Prostate gland (tissue), 2 donors: ENCODE measurements at regions not wholly inside any gene's neighbourhood (a gene's known extent, or its start where the extent isn't known, plus 50 kb on each side); places are given as distances from the start of the nearest gene placed in this dataset.

ENCODE experiments used
- DNase-seq: peaks from one replicate; pipeline ENCODE4 v3.0.0-alpha.2; 2019; ENCODE audit warnings: low spot score
- H3K27ac ChIP-seq, 2 donors: fragments of 200-600 bp; sonication (generic); 2 replicates each; pipeline ENCODE4 v1.5.1; 2017 to 2019
- H3K27me3 ChIP-seq: fragments of 200-600 bp; sonication (generic); replicated peaks from 2 replicates; pipeline ENCODE4 v1.5.1; 2019; ENCODE audit not compliant: insufficient read depth
- H3K36me3 ChIP-seq, 2 donors: fragments of 200-600 bp; sonication (generic); 1 replicate in 1 of 2; 2 replicates in 1 of 2; pipeline versions ENCODE4 v1.5.1 to v1.8.1; 2017 to 2019
- H3K4me1 ChIP-seq: fragments of 200-600 bp; sonication (generic); replicated peaks from 2 replicates; pipeline ENCODE4 v1.5.1; 2019
- H3K4me3 ChIP-seq, 2 donors: fragments of 200-600 bp; sonication (generic); 2 replicates each; pipeline ENCODE4 v1.5.1; 2017 to 2019
- H3K9me3 ChIP-seq: fragments of 200-600 bp; sonication (generic); 2 replicates; pipeline ENCODE4 v1.5.1; 2017
- CTCF ChIP-seq, 4 experiments: fragments of 200-600 bp in 2 of 4; fragments of 450-650 bp in 2 of 4; sonication (generic) in 2 of 4; IDR thresholded peaks; 1 replicate in 3 of 4; 2 replicates in 1 of 4; pipeline ENCODE4 v1.5.1; 2016 to 2019; ENCODE audit warnings: antibody characterized with exemption in 4 of 4, mild to moderate bottlenecking in 2 of 4, moderate library complexity in 2 of 4
- POLR2A ChIP-seq: fragments of 450-650 bp; IDR thresholded peaks from one replicate; pipeline ENCODE4 v1.6.1; 2016; ENCODE audit warnings: antibody characterized with exemption, mild to moderate bottlenecking
- POLR2AphosphoS5 ChIP-seq: sonication (generic); formaldehyde crosslinking; IDR thresholded peaks from one replicate; pipeline ENCODE4 v1.6.1; 2017; ENCODE audit warnings: antibody characterized with exemption
- WGBS: methylation state at CpG from one replicate; pipeline ENCODE4 v1.1.5; 2018; 5-methylcytosine and 5-hydroxymethylcytosine counted together
- intact Hi-C: fragments of 100-400 bp; cut with DNase I; formaldehyde crosslinking; loops from one replicate; pipeline ENCODE4 v1.14.2; 2022

DNA sequence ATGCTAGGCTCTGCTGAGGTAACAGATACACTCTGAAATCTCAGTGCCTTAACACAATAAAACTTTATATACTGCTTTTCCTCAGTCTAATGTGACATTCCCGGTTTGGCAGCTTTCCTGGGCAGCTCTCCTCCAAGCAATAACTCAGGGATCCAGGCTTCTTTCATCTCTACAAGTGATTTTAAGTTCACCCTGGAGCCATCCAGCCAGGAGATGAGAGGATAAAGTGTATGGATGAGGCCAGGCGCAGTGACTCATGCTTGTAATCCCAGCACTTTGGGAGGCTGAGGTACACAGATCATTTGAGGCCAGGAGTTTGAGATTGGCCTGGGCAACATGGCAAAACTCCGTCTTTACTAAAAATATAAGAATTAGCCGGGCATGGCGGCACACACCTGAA, 147.2 kb downstream of the UTP18 start:
- intact Hi-C loops, result no loop called here
- H3K27me3 ChIP-seq, result no peaks in the 10 kb centered on the region
- TF ChIP-seq POLR2AphosphoS5 (no peak), POLR2A (no peak), CTCF (IDR thresholded peaks at IDR 0.05) (no peak)
- no peaks in the 10 kb centered on the region for H3K4me1 ChIP-seq
- no peaks in the 10 kb centered on the region for H3K36me3 ChIP-seq
- DNase-seq, result no peak
- no peak overlapping the region for H3K4me3 ChIP-seq
- 82% methylated on average over 5 of the region's 5 CpGs for WGBS
- H3K9me3 ChIP-seq, result no peaks in the 10 kb centered on the region
- H3K27ac ChIP-seq, result no peak overlapping the region

DNA sequence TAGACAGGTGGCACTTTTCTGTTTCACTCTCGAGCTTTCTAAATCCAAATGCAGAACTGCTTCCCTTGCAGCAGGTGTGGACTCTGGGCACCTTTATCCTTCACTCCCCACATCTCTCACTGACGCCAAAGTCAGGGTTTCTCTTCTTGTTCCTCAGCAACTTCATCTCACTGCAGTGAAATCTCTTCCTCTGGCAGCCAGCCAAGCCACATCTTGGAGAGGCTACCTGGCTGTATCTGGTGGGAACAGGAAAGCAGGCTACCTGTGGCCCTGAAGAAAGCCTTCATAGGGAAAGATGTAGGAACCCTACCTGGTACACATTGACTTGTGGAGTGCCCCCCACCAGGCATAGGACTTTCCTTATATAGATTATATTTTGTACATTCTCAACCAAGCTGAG, 159.1 kb downstream of the UTP18 start:
- Histone ChIP-seq H3K36me3 (no peaks in the 10 kb centered on the region), H3K27ac (no peak overlapping the region), H3K4me3 (no peak overlapping the region), H3K27me3 (no peaks in the 10 kb centered on the region), H3K4me1 (no peaks in the 10 kb centered on the region), H3K9me3 (no peaks in the 10 kb centered on the region)
- intact Hi-C loops, result no loop called here
- no peak for DNase-seq
- 39% methylated on average over 2 of the region's 2 CpGs for WGBS
- TF ChIP-seq POLR2AphosphoS5 (no peak), POLR2A (no peak), CTCF (IDR thresholded peaks at IDR 0.05) (no peak)

GRCh38 chr17:51421525-51421924, 161.2 kb downstream of the UTP18 start:
- Histone ChIP-seq H3K27ac (no peak overlapping the region), H3K9me3 (no peaks in the 10 kb centered on the region), H3K4me3 (no peak overlapping the region), H3K27me3 (no peaks in the 10 kb centered on the region), H3K36me3 (no peaks in the 10 kb centered on the region), H3K4me1 (no peaks in the 10 kb centered on the region)
- no peak for TF ChIP-seq CTCF (IDR thresholded peaks at IDR 0.05)
- TF ChIP-seq POLR2A, result no peak
- TF ChIP-seq POLR2AphosphoS5, result no peak
- 94% methylated on average over 3 of the region's 3 CpGs for WGBS
- DNase-seq, result no peak
- intact Hi-C loops, result no loop called here

- H3K27ac ChIP-seq, result no peak overlapping the region
- no peaks in the 10 kb centered on the region for H3K27me3 ChIP-seq
- no peaks in the 10 kb centered on the region for H3K9me3 ChIP-seq
- no peaks in the 10 kb centered on the region for H3K4me1 ChIP-seq
- intact Hi-C loops, result no loop called here
- no peak for DNase-seq
- TF ChIP-seq POLR2AphosphoS5 (no peak), CTCF (IDR thresholded peaks at IDR 0.05) (no peak), POLR2A (no peak)
- no peaks in the 10 kb centered on the region for H3K36me3 ChIP-seq
- H3K4me3 ChIP-seq, result no peak overlapping the region
- WGBS, result 78% methylated on average over 3 of the region's 3 CpGs
These were observed 162.3 kb downstream of the UTP18 start for GRCh38 chr17:51422634-51423033.

- no peaks in the 10 kb centered on the region for H3K9me3 ChIP-seq
- no peaks in the 10 kb centered on the region for H3K36me3 ChIP-seq
- WGBS, result 45% methylated on average over 3 of the region's 3 CpGs
- intact Hi-C loops, result no loop called here
- no peak overlapping the region for H3K4me3 ChIP-seq
- TF ChIP-seq POLR2AphosphoS5, result no peak
- no peaks in the 10 kb centered on the region for H3K4me1 ChIP-seq
- H3K27ac ChIP-seq, result no peak overlapping the region
- no peaks in the 10 kb centered on the region for H3K27me3 ChIP-seq
- DNase-seq, result no peak
These were observed 163.2 kb downstream of the UTP18 start for GRCh38 chr17:51423421-51424160.
